ENCODE measurements at regions not wholly inside any gene's neighbourhood (a gene's known extent, or its start where the extent isn't known, plus 50 kb on each side); places are given as distances from the start of the nearest gene placed in this dataset.

GRCh38 chr9:121599872-121600585 lies 51.4 kb upstream of the DAB2IP start:
- no peak for DNase-seq (ENCODE audit: low read depth)
- TF ChIP-seq, protein P1, sequence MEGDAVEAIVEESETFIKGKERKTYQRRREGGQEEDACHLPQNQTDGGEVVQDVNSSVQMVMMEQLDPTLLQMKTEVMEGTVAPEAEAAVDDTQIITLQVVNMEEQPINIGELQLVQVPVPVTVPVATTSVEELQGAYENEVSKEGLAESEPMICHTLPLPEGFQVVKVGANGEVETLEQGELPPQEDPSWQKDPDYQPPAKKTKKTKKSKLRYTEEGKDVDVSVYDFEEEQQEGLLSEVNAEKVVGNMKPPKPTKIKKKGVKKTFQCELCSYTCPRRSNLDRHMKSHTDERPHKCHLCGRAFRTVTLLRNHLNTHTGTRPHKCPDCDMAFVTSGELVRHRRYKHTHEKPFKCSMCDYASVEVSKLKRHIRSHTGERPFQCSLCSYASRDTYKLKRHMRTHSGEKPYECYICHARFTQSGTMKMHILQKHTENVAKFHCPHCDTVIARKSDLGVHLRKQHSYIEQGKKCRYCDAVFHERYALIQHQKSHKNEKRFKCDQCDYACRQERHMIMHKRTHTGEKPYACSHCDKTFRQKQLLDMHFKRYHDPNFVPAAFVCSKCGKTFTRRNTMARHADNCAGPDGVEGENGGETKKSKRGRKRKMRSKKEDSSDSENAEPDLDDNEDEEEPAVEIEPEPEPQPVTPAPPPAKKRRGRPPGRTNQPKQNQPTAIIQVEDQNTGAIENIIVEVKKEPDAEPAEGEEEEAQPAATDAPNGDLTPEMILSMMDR (IDR thresholded peaks at IDR 0.05; ENCODE audit: insufficient read depth, low read depth, low read length, missing control alignments): no peak
- H3K4me3 ChIP-seq (ENCODE audit: low read depth, low read length): no peak overlapping the region

- TF ChIP-seq, protein P1 (IDR thresholded peaks at IDR 0.05; ENCODE audit: insufficient read depth, low read depth, low read length, missing control alignments): no peak
- no peak for DNase-seq (ENCODE audit: low read depth)
- no peak overlapping the region for H3K4me3 ChIP-seq (ENCODE audit: low read depth, low read length)
Measured at GRCh38 chr9:121601194-121601593, 50.2 kb upstream of the DAB2IP start.

Measured in GM12865 (cell line).